Endometrium (tissue), 2 donors: ENCODE measurements at regions not wholly inside any gene's neighbourhood (a gene's known extent, or its start where the extent isn't known, plus 50 kb on each side); places are given as distances from the start of the nearest gene placed in this dataset.
"Not testable (repeated sequence)": the region's sequence is repeated elsewhere in the genome, so short reads cannot be mapped to it uniquely, and the experiment has no call there.

Experiments
- FAIRE-seq: peaks from 2 replicates; lab custom pipeline; 2012; peaks lifted over from hg19 to GRCh38; lab: Jason Lieb, UNC
- donor health status: control.
- donor health status: control.

GRCh38 chr3:70631716-70632307 is 319.4 kb upstream of the MDFIC2 start:
- no peak for FAIRE-seq

- no peak for FAIRE-seq
Observed at GRCh38 chr3:70621451-70621850, 309.0 kb upstream of the MDFIC2 start.

- no peak for FAIRE-seq
Observed at GRCh38 chr3:70620956-70621355, 308.5 kb upstream of the MDFIC2 start.

- no peak for FAIRE-seq
Observed at GRCh38 chr3:70620367-70620766, 307.9 kb upstream of the MDFIC2 start.

GRCh38 chr3:70618151-70618550 is 305.7 kb upstream of the MDFIC2 start:
- no peak for FAIRE-seq

GRCh38 chr3:70617349-70617748 is 304.9 kb upstream of the MDFIC2 start:
- not testable (repeated sequence) for FAIRE-seq

- FAIRE-seq, result no peak
Observed at GRCh38 chr3:70615286-70615685, 302.8 kb upstream of the MDFIC2 start.

GRCh38 chr3:70614111-70614510 is 301.7 kb upstream of the MDFIC2 start:
- no peak for FAIRE-seq

- FAIRE-seq, result no peak
Observed at GRCh38 chr3:70612920-70613319, 300.5 kb upstream of the MDFIC2 start.

- not testable (repeated sequence) for FAIRE-seq
Observed at GRCh38 chr3:70611667-70612277, 299.3 kb upstream of the MDFIC2 start.

GRCh38 chr3:70608434-70608833 is 296.0 kb upstream of the MDFIC2 start:
- no peak for FAIRE-seq

GRCh38 chr3:70607469-70607868 is 295.0 kb upstream of the MDFIC2 start:
- no peak for FAIRE-seq

GRCh38 chr3:70606018-70606417 is 293.6 kb upstream of the MDFIC2 start:
- FAIRE-seq, result no peak

- no peak for FAIRE-seq
Observed at GRCh38 chr3:70603103-70603502, 290.7 kb upstream of the MDFIC2 start.

- no peak for FAIRE-seq
Observed at GRCh38 chr3:70597312-70597711, 284.9 kb upstream of the MDFIC2 start.

- no peak for FAIRE-seq
Observed at GRCh38 chr3:70583682-70584081, 271.2 kb upstream of the MDFIC2 start.

- FAIRE-seq, result no peak
Observed at GRCh38 chr3:70582803-70583202, 270.4 kb upstream of the MDFIC2 start.

- FAIRE-seq, result no peak
Observed at GRCh38 chr3:70580021-70580420, 267.6 kb upstream of the MDFIC2 start.

- no peak for FAIRE-seq
Observed at GRCh38 chr3:70571696-70572095, 259.3 kb upstream of the MDFIC2 start.

GRCh38 chr3:70570584-70570983 is 258.1 kb upstream of the MDFIC2 start:
- no peak for FAIRE-seq

- no peak for FAIRE-seq
Observed at GRCh38 chr3:70568626-70569025, 256.2 kb upstream of the MDFIC2 start.

GRCh38 chr3:70565861-70566260 is 253.4 kb upstream of the MDFIC2 start:
- FAIRE-seq, result no peak

GRCh38 chr3:70564552-70564951 is 252.1 kb upstream of the MDFIC2 start:
- no peak for FAIRE-seq

- no peak for FAIRE-seq
Observed at GRCh38 chr3:70561796-70562195, 249.4 kb upstream of the MDFIC2 start.
